Natural killer cell treated with Interleukin-12 subunit alpha and Interleukin-12 subunit beta and Interleukin-15 and Interleukin-18, amount 100 ng/mL, for 72 hours (primary cell): ENCODE measurements at regions not wholly inside any gene's neighbourhood (a gene's known extent, or its start where the extent isn't known, plus 50 kb on each side); places are given as distances from the start of the nearest gene placed in this dataset.

Experiments used
- ATAC-seq, 2 donors: fragments of 150-1000 bp; cut with Tn5 transposase in 1 of 2; sonication (Bioruptor Pico), chemical (Tn5 transposase) in 1 of 2; 2 replicates each; pipeline ENCODE4 v1.10.0; 2021
- DNase-seq: peaks from one replicate; pipeline ENCODE4 v3.0.0; 2022; ENCODE audit warnings: low spot score
- H3K27ac Mint-ChIP-seq, 2 donors: 1 replicate in 1 of 2; 2 replicates in 1 of 2; pipeline ENCODE4 v1.8.0; 2022; ENCODE audit warnings: mixed read lengths in 2 of 2, mild to moderate bottlenecking in 1 of 2, moderate library complexity in 1 of 2
- H3K27me3 Mint-ChIP-seq, 2 donors: 1 replicate in 1 of 2; 2 replicates in 1 of 2; pipeline ENCODE4 v1.8.0; 2022; ENCODE audit warnings: mixed read lengths in 2 of 2
- H3K36me3 Mint-ChIP-seq: one replicate; pipeline ENCODE4 v1.8.0; 2022; ENCODE audit warnings: mixed read lengths
- H3K4me1 Mint-ChIP-seq, 2 donors: 1 replicate in 1 of 2; 2 replicates in 1 of 2; pipeline ENCODE4 v1.8.0; 2022; ENCODE audit warnings: low read depth in 2 of 2, mixed read lengths in 2 of 2, mild to moderate bottlenecking in 1 of 2
- H3K4me3 Mint-ChIP-seq: one replicate; pipeline ENCODE4 v1.8.0; 2022; ENCODE audit warnings: mixed read lengths
- H3K9me3 Mint-ChIP-seq: 2 replicates; pipeline ENCODE4 v1.8.0; 2022; ENCODE audit warnings: mixed read lengths

DNA sequence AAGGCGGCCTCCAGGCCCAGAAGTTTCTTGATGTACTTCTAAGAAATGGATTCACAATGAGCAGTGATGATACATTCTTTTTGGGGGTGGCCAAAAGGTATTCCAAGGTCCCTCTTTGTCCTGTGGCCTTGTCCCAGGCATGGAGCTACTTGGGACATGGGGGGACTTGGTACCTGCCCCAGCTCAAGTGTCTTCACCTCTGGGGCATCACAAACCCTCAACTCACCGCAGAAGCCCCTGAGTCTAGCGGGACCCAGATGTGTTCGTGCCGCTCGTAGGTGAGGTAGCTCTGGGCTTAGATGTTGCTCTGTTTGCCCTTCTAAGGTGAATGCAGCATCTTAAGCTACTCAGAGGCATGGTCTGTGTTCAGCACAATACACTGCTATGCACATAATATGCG, 338.0 kb upstream of the IRX4 start:
- DNase-seq (no peak), ATAC-seq (no peak)
- no peaks in the 10 kb centered on the region for H3K36me3 Mint-ChIP-seq
- peaks cover 2 to 10% of the 10 kb centered on the region in 2 donors for H3K27me3 Mint-ChIP-seq
- H3K4me1 Mint-ChIP-seq, result no peaks in the 10 kb centered on the region
- no peaks in the 10 kb centered on the region for H3K9me3 Mint-ChIP-seq
- H3K4me3 Mint-ChIP-seq, result no peak overlapping the region
- no peak overlapping the region for H3K27ac Mint-ChIP-seq

DNA sequence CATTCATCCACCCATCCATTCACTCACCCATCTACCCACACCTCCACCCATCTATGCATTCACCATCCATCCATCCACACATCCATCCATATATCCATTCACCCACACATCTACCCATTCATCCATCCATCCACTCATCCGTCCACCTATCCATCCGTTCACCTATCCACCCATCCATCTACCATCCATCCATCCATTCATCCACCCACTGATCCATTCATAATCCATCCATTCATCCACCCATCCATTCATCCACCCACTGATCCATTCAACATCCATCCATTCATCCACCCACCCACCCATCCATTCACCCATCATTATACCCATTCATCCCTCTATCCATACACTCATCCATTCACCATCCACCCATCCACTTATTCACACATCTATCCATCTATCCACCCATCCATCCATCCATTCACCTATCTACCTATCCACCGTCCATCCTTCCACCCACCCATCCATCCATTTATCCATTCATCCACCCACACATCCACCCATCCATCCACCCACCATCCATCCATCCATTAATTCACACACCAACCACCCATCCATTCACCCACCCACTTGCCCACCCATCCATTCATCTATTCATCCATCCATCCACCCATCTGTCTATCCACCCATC, 336.5 kb upstream of the IRX4 start:
- Mint-ChIP-seq H3K36me3 (no peaks in the 10 kb centered on the region), H3K4me1 (no peaks in the 10 kb centered on the region), H3K27me3 (peaks cover 2 to 10% of the 10 kb centered on the region in 2 donors), H3K27ac (no peak overlapping the region), H3K9me3 (no peaks in the 10 kb centered on the region), H3K4me3 (no peak overlapping the region)
- DNase-seq, result no peak
- ATAC-seq, result no peak

DNA sequence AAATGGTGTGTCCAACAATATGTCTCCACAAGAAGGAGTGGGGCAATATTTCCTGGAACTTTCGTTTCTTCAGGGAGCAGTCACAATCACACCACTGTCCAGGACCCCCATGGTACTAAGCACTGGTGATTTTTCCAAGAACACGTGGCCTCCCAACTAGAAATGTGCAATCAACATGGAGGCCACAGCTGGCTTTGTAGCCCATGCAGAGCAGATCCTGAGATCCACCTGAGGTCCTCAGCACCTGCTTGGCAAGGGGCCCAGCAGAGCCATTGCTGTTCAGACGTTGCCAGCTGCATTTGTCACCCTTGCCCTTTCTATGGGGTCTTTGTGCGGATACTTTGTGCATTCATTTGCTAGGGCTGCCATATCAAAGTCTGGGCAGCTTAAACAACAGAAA, 334.5 kb upstream of the IRX4 start:
- Mint-ChIP-seq H3K27me3 (peaks cover 0 to 10% of the 10 kb centered on the region in 2 donors), H3K9me3 (no peaks in the 10 kb centered on the region), H3K36me3 (no peaks in the 10 kb centered on the region), H3K4me3 (no peak overlapping the region), H3K4me1 (no peaks in the 10 kb centered on the region), H3K27ac (no peak overlapping the region)
- ATAC-seq (no peak), DNase-seq (no peak)

DNA sequence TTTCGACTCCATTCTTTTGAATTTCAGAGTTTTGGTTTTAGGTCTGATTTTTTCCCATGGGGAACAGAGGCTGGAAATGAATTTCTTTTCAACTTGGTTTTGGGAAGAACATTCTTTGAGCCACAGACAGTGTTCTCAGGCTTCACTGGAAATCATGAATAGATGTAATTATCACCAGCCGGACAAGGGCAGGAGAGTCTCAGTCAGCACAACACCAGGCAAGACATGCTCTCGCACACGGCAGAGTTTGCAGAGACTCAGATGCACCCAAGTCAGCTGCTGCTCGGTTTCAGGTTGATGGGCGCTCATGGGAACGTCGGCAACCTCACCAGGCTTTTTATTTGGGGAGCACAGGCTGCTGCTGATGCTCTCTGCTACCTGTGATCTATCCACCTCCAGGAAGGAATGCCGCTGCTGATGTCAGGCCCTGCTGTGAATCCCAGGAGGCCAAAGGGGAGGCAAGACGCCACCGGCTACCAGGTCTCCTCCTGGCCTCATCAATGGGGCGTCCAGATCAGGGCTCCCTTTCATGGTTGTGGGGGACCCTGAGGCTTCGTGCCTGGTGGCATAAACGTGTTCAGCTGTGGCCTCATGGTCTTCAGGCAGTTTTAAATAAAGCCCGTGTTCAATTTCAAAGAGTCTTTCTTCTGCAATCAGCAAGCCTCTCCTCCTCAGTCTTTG, 332.3 kb upstream of the IRX4 start:
- Mint-ChIP-seq H3K27me3 (peaks cover 0 to 10% of the 10 kb centered on the region in 2 donors), H3K9me3 (no peaks in the 10 kb centered on the region), H3K36me3 (no peaks in the 10 kb centered on the region), H3K4me1 (no peaks in the 10 kb centered on the region), H3K27ac (no peak overlapping the region), H3K4me3 (no peak overlapping the region)
- DNase-seq, result no peak
- no peak for ATAC-seq

DNA sequence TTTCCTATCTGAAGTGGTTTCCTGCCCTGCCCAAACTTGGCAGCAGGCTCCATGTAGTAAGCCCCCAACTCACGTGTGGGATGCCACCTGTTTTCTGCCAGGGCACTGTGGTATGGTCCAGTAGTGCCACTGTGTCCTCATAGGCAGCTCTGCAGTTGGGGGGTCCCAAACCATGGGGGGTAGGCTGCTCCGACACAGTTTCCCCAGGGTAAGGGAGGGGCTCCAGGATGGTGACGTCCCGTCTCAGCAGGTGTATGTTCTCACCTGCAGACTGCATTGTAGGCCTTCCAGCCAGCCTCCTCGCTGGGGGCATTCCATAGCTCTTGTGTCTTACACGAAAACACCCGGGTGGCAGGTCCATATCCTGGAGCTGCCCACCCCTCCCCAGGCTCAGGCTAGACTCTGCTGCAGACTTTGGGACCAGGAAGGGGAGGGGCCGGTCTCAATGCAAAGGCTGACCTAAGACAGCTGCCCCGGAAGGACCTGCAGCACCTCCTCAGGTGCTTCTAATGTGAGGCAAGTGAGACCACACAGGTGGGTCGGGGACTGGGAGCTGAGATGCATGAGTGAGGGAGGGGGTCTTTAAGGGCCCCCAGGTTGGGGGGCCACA, 330.5 kb upstream of the IRX4 start:
- Mint-ChIP-seq H3K4me3 (no peak overlapping the region), H3K9me3 (no peaks in the 10 kb centered on the region), H3K27me3 (no peaks in the 10 kb centered on the region), H3K36me3 (no peaks in the 10 kb centered on the region), H3K27ac (no peak overlapping the region), H3K4me1 (no peaks in the 10 kb centered on the region)
- ATAC-seq, result peak; percentile 21 to 30
- DNase-seq, result no peak

DNA sequence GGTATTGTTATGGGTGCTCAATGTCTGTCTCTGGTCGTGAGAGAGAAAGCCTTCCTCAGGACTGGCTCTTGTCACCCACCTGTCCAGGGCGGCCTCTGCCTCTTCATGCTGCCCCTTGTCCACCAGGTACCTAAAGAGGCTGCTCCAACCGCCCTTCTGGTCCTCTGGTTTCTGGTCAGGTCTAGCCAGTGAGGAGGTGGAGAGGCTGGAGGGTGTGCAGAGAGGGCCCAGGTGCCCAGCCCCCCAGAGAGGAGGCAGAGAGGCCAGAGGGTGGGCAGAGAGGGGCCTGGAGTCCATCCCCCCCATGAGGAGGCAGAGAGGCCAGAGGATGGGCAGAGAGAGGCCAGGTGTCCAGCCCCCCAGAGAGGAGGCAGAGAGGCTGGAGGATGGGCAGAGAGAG, 329.8 kb upstream of the IRX4 start:
- peak in 1 of 2 donors; percentile 4 for ATAC-seq
- no peaks in the 10 kb centered on the region for H3K27me3 Mint-ChIP-seq
- DNase-seq, result no peak
- no peaks in the 10 kb centered on the region for H3K9me3 Mint-ChIP-seq
- H3K36me3 Mint-ChIP-seq, result no peaks in the 10 kb centered on the region
- no peak overlapping the region for H3K27ac Mint-ChIP-seq
- no peaks in the 10 kb centered on the region for H3K4me1 Mint-ChIP-seq
- no peak overlapping the region for H3K4me3 Mint-ChIP-seq

DNA sequence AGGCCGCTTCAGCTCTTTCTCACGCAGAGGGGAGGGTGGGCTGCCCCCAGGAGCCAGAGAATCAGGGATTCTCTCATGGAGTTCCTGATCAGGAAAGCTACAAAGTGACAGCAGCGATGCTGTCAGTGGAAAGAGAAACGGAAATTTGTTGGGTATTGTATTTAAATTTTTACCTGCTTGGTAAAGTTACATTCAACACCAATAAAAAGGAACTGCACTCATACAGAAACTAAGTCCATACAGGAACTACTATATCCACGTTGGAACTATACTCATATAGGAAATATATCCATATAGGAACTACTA, 325.5 kb upstream of the IRX4 start:
- no peak for DNase-seq
- ATAC-seq, result no peak
- H3K9me3 Mint-ChIP-seq, result no peaks in the 10 kb centered on the region
- H3K4me1 Mint-ChIP-seq, result no peaks in the 10 kb centered on the region
- no peak overlapping the region for H3K27ac Mint-ChIP-seq
- no peaks in the 10 kb centered on the region for H3K36me3 Mint-ChIP-seq
- no peak overlapping the region for H3K4me3 Mint-ChIP-seq
- peaks cover 5 to 7% of the 10 kb centered on the region in 2 donors for H3K27me3 Mint-ChIP-seq

DNA sequence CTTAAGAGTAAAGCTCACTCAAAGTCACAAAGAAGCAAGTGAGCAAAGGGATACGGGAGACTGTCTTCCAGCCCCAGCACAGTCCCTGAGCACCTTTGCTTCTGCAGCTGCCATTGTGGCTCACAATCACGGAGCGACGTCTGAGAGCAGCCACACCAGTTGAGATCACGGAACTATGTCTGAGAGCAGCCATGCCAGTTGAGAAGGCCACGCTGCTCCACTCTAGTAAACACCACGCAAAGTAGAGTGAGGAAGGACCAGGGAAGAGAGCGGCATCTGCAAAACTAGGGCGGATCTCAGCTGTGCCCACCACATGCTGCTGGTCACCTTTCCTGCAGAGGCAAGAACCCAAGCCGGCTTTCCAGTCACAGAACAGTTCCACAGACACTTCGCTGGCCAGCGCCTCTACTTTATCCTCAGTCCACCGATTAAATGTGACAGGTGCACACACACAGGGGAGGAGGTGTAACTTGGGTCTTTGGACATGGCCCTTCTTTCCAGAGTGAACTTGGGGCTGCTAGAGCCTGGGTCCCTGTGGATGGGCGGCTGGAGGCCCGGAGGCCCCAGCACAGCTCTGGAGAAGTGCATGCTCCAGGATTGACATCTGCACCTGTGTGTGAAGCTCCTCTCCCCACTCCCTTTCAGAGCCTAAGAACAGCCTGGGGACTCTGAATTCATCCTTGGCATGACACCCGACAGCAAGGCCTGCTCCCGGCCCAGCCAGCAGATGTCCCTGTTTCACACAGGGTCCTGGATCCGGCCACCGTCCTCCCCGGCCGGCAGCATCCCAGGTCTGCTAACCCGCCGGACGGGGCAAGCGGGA, 324.9 kb upstream of the IRX4 start:
- H3K4me1 Mint-ChIP-seq, result no peaks in the 10 kb centered on the region
- no peaks in the 10 kb centered on the region for H3K9me3 Mint-ChIP-seq
- H3K4me3 Mint-ChIP-seq, result no peak overlapping the region
- no peak overlapping the region for H3K27ac Mint-ChIP-seq
- H3K36me3 Mint-ChIP-seq, result no peaks in the 10 kb centered on the region
- DNase-seq, result no peak
- ATAC-seq, result peak; percentile 22 to 38
- H3K27me3 Mint-ChIP-seq, result peaks cover 5 to 7% of the 10 kb centered on the region in 2 donors

DNA sequence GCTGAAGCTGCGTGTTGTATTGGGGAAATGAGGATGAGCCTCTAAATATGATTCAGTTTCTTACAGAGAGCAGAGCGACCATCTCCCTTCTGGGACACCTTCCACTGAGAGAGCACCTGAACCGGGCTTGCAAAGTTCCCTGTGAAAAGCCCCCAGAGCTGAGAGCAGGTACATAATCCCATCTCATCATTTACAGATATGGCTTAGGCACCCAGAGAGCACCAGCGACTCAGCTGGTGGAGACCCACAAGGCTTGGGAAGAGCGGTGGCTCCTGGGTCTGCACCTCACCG, 324.3 kb upstream of the IRX4 start:
- H3K4me1 Mint-ChIP-seq, result no peaks in the 10 kb centered on the region
- DNase-seq (no peak), ATAC-seq (no peak)
- no peak overlapping the region for H3K4me3 Mint-ChIP-seq
- H3K27ac Mint-ChIP-seq, result no peak overlapping the region
- H3K9me3 Mint-ChIP-seq, result no peaks in the 10 kb centered on the region
- H3K36me3 Mint-ChIP-seq, result no peaks in the 10 kb centered on the region
- peaks cover 5 to 7% of the 10 kb centered on the region in 2 donors for H3K27me3 Mint-ChIP-seq

DNA sequence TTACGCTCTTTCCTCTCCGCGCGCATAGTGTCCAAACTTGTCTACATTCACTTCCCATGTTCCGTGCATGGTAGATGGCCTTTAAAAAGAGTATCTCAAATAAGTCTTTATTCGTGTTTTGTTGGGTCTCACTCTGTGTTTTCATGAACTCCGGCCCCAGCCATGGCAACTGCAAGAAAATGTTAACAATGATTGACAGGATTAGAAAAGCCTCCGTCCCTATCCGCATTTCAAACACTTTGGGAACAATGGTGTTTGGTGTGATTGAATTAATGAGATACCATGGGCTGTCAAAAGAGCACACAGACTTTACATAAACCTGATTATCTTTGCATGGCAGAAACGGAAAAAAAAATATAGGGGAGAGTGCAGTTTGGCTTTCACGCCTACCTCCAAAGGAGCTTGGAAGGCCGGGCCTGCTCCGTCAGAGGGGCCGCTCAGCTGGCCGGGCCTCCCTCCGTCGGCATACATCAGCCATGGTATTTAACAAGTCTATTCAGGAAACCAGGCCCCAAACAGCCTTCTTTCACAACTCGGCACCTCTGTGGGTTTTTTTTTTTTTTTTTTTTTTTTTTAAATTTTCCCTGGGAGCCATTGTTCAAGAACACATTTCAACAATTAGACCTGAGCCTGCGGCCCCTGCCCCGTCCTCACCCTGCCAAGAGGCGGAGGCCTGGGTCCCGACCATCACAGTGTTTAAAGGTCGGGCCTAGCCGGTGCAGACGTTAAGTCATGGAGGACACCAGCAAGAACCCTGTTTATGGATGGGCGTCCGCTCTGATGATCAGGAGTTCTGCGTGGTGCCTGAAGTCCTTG, 323.8 kb upstream of the IRX4 start:
- no peaks in the 10 kb centered on the region for H3K4me1 Mint-ChIP-seq
- no peak for DNase-seq
- no peaks in the 10 kb centered on the region for H3K9me3 Mint-ChIP-seq
- no peaks in the 10 kb centered on the region for H3K36me3 Mint-ChIP-seq
- H3K27ac Mint-ChIP-seq, result no peak overlapping the region
- no peak overlapping the region for H3K4me3 Mint-ChIP-seq
- peaks cover 5 to 7% of the 10 kb centered on the region in 2 donors for H3K27me3 Mint-ChIP-seq
- ATAC-seq, result no peak

DNA sequence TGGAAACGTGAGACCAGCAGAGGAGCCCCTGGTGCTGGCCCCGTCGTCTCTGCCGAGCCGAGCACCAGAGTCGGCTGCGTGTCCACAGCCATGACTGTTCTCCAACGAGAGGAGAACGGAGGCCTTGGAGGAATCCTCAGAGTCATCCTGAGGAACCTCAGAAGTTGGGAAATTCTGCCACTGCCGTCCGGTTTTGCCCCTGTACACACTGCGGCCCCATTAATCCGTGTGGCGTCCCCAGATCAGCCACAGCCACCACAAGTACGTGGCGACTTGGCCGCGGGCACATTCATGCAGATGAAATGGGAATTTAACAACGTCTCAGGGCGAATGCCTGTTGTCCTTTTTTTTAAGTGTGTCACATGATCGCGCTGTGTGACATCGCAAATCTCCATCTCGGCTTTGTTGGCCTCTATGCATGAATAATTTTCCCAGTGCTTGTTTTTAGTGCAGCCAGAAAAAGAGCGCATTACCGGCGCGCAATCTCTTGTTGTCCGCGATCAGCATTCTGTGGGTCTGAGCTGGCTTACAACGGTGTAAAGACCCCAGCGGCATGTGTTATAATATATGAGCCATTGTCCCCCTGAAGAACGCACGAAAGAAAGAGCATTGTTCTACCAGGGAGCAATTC, 323.0 kb upstream of the IRX4 start:
- Mint-ChIP-seq H3K9me3 (no peaks in the 10 kb centered on the region), H3K27ac (no peak overlapping the region), H3K36me3 (no peaks in the 10 kb centered on the region), H3K4me1 (no peaks in the 10 kb centered on the region), H3K27me3 (peaks cover 5 to 7% of the 10 kb centered on the region in 2 donors), H3K4me3 (no peak overlapping the region)
- ATAC-seq (no peak), DNase-seq (no peak)

DNA sequence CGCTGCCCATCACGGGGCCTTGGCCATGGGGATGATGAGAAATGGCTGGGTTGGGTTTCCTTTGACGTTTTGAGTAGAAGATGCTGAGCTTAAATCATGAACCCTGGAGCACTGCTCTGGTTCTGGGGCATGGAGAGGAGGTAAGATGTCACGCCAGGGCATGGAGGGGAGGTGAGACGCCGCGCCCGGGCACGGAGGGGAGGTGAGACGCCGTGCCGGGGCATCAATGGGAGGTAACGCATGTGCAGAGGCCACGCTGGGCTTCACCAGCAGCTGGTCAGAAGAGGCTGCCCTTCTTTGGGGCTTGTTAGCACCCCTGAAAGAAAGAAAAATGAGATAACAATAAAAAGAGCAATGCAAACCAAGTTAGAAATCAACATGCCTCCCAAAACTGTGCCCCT, 322.5 kb upstream of the IRX4 start:
- Mint-ChIP-seq H3K27ac (no peak overlapping the region), H3K4me3 (no peak overlapping the region), H3K4me1 (no peaks in the 10 kb centered on the region), H3K36me3 (no peaks in the 10 kb centered on the region), H3K9me3 (no peaks in the 10 kb centered on the region), H3K27me3 (peaks cover 5 to 7% of the 10 kb centered on the region in 2 donors)
- DNase-seq (no peak), ATAC-seq (no peak)
